GM12872 (cell line): ENCODE measurements at regions not wholly inside any gene's neighbourhood (a gene's known extent, or its start where the extent isn't known, plus 50 kb on each side); places are given as distances from the start of the nearest gene placed in this dataset.

Experiments
- TF ChIP-seq, protein P1 (sequence below): IDR thresholded peaks from 3 replicates; pipeline ENCODE4 v1.5.1; 2011; ENCODE audit warnings: low read depth, mild to moderate bottlenecking, low read length, moderate library complexity; ENCODE audit not compliant: insufficient read depth

DNA sequence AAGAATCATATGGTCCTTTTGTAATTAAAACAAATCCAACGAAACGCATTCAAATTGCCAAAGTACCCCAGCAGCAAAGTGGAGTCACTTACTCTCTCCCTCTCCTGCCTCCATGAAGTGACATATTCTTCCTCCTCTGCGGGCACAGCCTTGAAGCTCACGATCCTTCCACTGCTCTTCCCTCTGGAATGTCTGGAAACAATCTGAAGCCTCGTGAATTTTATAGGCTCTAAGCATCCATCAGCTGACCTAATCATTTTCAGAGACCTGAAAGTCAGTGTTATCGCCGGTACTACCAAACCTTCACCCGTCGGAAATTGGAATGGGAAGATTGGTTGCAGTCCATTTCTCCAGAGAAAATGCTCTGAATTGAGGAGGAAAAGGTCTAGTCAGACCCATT is 134.5 kb upstream of the FOXF1 start:
- TF ChIP-seq, protein P1, sequence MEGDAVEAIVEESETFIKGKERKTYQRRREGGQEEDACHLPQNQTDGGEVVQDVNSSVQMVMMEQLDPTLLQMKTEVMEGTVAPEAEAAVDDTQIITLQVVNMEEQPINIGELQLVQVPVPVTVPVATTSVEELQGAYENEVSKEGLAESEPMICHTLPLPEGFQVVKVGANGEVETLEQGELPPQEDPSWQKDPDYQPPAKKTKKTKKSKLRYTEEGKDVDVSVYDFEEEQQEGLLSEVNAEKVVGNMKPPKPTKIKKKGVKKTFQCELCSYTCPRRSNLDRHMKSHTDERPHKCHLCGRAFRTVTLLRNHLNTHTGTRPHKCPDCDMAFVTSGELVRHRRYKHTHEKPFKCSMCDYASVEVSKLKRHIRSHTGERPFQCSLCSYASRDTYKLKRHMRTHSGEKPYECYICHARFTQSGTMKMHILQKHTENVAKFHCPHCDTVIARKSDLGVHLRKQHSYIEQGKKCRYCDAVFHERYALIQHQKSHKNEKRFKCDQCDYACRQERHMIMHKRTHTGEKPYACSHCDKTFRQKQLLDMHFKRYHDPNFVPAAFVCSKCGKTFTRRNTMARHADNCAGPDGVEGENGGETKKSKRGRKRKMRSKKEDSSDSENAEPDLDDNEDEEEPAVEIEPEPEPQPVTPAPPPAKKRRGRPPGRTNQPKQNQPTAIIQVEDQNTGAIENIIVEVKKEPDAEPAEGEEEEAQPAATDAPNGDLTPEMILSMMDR: no peak

DNA sequence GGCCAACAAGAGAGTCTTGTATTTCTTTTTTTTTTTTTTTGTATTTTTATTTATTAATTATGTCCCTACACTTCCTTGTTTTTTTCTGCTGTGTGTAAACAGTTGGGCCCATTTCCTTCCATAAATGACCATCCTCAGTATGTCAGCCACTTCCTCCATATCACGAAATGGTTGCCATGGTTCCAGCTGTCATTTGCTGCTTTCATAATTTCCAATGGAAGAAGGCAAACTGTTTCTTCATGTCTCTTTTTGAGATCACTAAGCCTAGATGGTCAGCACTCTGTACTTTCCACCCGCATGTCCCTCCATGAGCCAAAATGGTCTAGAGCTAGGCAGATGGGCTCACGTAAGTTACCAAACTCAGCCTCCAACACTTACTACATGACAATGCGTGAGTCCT is 133.5 kb upstream of the FOXF1 start:
- TF ChIP-seq, protein P1: no peak

DNA sequence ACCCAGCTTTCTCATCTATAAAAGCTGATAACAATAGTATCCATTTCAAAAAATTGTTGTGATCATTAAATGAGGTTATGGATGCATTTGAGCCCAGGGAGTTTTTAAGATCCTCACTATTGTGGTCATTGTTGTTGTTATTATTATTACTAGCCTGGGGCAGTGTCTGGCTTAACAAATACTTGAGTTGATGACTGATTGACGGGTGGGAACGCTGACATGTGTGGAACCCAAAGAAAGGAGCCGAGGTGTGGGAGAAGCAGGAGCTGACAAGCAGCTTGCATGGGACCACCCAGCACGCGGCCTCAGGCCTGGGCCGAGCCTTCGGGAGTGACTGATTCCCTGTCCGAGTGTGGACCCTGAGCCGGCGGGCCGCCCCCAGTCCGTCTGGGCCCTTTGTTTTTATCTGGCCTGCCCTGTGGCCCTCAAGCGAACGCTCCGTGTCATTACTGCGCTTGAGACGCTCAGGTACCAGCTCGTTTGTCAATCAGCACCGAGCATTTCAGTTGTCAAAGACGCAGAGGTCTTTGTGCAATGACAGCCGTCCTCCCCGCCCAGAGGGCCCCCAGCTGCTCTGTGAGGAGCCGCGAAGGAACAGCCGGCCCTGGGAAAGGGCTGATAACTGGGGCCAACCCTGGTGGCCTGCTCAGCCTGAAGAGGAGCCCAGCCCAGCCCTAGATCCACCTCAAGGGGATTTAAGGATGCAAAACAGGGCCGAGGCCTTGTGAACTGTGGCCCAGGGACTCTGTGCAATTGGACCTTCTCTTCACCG is 132.9 kb upstream of the FOXF1 start:
- TF ChIP-seq, protein P1: no peak

DNA sequence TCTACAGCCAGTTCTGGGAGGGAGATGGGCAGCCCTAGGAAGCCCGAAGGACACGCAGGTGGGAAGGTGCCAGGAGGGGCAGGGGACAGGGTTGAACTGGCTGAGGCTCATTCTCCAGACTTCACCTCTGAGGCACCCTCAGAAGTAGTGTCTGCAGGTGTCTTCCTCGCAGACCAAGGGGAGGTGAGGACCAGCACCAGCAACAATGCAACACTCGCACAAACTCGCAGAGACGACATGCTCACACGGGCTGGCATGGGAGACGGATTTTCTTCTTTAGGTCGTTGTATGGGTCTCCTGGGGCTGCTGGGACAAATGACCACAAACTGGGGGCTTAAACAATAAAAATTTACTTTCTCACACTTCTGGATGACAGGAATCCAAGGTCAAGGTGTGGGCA is 132.2 kb upstream of the FOXF1 start:
- TF ChIP-seq, protein P1: no peak

DNA sequence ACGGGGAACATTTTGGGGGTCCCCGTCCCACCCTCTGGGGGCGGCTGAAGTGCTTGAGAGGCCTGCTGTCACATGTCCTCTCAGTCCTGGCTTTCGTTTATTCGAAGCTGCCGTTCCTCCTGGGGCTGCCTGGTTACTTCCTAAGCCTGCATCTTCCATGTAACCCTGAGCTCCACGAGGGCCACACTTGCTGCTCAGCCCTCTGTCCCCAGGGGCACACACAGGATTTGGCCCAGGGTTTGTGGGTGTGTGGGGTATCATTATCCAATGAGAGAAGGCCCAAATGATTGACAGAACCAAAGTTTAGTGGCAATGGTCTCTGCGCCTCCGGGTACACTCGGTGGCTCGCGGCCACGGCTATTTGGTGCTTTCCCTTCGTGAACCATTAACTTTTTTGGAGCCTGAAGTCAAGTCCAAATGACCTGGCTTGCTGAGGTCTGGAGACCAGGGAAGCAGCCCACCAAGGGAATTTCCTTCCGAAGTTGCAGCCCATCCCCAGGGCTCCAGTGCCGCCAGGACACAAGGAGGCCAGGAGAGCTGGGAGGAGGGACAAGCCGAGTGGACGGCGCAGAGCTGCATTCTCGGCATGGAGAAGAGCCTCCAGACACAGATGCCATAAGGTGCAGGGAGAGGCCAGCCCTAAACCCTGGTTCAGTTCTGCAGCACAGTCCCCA is 131.4 kb upstream of the FOXF1 start:
- TF ChIP-seq, protein P1: no peak

DNA sequence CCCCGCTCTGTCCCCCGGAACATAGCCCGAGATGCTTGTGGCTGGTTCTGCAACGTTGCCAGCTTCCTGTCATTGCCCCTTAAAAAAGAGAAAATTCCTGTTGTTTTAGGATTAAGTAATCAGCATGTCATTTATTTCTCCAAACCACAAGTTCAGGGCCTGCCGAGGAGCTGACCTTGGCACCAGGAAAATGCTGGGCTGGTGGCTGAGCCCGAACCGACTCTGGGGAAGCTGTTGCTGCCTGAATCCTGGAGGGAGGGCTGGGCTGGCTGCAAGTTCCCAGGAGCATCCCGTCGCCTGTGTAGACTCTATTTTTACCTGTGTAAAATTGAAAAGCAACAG is 130.9 kb upstream of the FOXF1 start:
- TF ChIP-seq, protein P1: no peak

DNA sequence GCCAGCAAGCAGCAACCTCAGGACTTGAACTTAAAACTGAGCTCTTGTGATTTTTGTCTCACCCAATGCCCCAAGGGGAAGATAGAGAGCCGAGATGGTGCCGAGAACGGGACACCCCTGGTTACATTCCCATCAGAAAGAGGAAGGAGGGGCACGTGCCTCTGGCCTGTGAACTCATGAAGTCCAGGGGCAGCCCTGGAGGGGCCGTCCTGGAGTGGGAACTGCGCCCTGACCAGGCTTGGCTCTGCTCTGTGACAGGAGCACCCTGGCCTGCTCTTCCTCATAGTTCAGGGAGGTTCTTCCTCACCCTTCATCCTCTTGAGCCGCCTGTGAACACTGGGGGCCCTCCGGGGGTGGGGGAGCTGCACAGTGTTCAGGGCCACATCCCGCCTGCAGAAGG is 130.3 kb upstream of the FOXF1 start:
- TF ChIP-seq, protein P1: no peak
